HepG2 (cell line): ENCODE measurements at regions not wholly inside any gene's neighbourhood (a gene's known extent, or its start where the extent isn't known, plus 50 kb on each side); places are given as distances from the start of the nearest gene placed in this dataset.

Experiments used
- ATRX ChIP-seq: sonication (generic); formaldehyde crosslinking; IDR thresholded peaks from 2 replicates; pipeline ENCODE4 v1.4.0; 2020; ENCODE audit warnings: missing genetic modification reagents, borderline replicate concordance
- BHLHE40 ChIP-seq: IDR thresholded peaks from 2 replicates; pipeline ENCODE4 v1.6.1; 2011; ENCODE audit warnings: low read length, improper control_type of control experiment
- EEA1 ChIP-seq: sonication (generic); formaldehyde crosslinking; IDR thresholded peaks from 2 replicates; pipeline ENCODE4 v1.5.1; 2020; ENCODE audit warnings: mild to moderate bottlenecking, missing genetic modification reagents, borderline replicate concordance
- FOXJ3 ChIP-seq: sonication (generic); formaldehyde crosslinking; IDR thresholded peaks from 2 replicates; pipeline ENCODE4 v1.4.0; 2020; ENCODE audit warnings: missing genetic modification reagents, mild to moderate bottlenecking, borderline replicate concordance
- FOXK2 ChIP-seq: fragments of 450-650 bp; IDR thresholded peaks from 2 replicates; pipeline ENCODE4 v1.6.1; 2016
- GABPB1 ChIP-seq: IDR thresholded peaks from 2 replicates; pipeline ENCODE4 v1.6.1; 2016; ENCODE audit warnings: mild to moderate bottlenecking, missing genetic modification reagents, moderate library complexity, missing compliant biosample characterization
- NFIB ChIP-seq: sonication (generic); formaldehyde crosslinking; IDR thresholded peaks from 2 replicates; pipeline ENCODE4 v1.9.0; 2021; ENCODE audit warnings: missing genetic modification reagents, mild to moderate bottlenecking, borderline replicate concordance
- NR3C1 ChIP-seq: sonication (generic); formaldehyde crosslinking; IDR thresholded peaks from 2 replicates; pipeline ENCODE4 v1.4.0; 2020; ENCODE audit warnings: missing genetic modification reagents
- POLR2A ChIP-seq, 2 experiments: IDR thresholded peaks; 2 replicates each; pipeline ENCODE4 v1.6.1; 2011; ENCODE audit warnings: low read depth in 2 of 2, low read length in 2 of 2, mild to moderate bottlenecking in 1 of 2, moderate library complexity in 1 of 2; ENCODE audit not compliant: insufficient read depth in 1 of 2
- PPARG ChIP-seq: conservative IDR thresholded peaks from 2 replicates; pipeline ENCODE4 v1.6.1; 2016; ENCODE audit warnings: missing biosample characterization, missing genetic modification reagents
- SIN3A ChIP-seq: IDR thresholded peaks from 2 replicates; pipeline ENCODE4 v1.6.1; 2011; ENCODE audit warnings: low read depth, mild to moderate bottlenecking, control low read depth, low read length, borderline replicate concordance
- SMAD3 ChIP-seq: sonication (generic); formaldehyde crosslinking; IDR thresholded peaks from 2 replicates; pipeline ENCODE4 v1.4.0; 2020; ENCODE audit warnings: missing genetic modification reagents
- SMC3 ChIP-seq: IDR thresholded peaks from 2 replicates; pipeline ENCODE4 v1.6.1; 2011; ENCODE audit warnings: low read length, improper control_type of control experiment
- SOX6 ChIP-seq, 2 experiments: fragments of 450-650 bp in 1 of 2; sonication (generic) in 1 of 2; formaldehyde crosslinking in 1 of 2; IDR thresholded peaks; 2 replicates each; pipeline versions ENCODE4 v1.4.0 to v1.6.1; 2017 to 2020; ENCODE audit warnings: antibody characterized with exemption in 1 of 2, mild to moderate bottlenecking in 1 of 2, missing genetic modification reagents in 1 of 2
- SP2 ChIP-seq: sonication (generic); formaldehyde crosslinking; IDR thresholded peaks from 2 replicates; pipeline ENCODE4 v1.5.1; 2020; ENCODE audit warnings: mild to moderate bottlenecking, missing genetic modification reagents
- YEATS2 ChIP-seq: sonication (generic); formaldehyde crosslinking; IDR thresholded peaks from 2 replicates; pipeline ENCODE4 v1.4.0; 2020; ENCODE audit warnings: missing genetic modification reagents, borderline replicate concordance
- ZNF317 ChIP-seq: sonication (generic); formaldehyde crosslinking; IDR thresholded peaks from 2 replicates; pipeline ENCODE4 v1.5.0; 2020; ENCODE audit warnings: mild to moderate bottlenecking, missing genetic modification reagents
- ZNF441 ChIP-seq: sonication (generic); formaldehyde crosslinking; IDR thresholded peaks from 2 replicates; pipeline ENCODE4 v1.7.0; 2021; ENCODE audit warnings: missing genetic modification reagents, borderline replicate concordance
- ZNF580 ChIP-seq: IDR thresholded peaks from 2 replicates; pipeline ENCODE4 v1.6.1; 2016; ENCODE audit warnings: low read depth, borderline replicate concordance
- ZNF841 ChIP-seq: sonication (generic); formaldehyde crosslinking; IDR thresholded peaks from 2 replicates; pipeline ENCODE4 v1.8.1; 2023; ENCODE audit warnings: missing genetic modification reagents, borderline replicate concordance
- TF ChIP-seq, protein P1 (sequence below): sonication (generic); formaldehyde crosslinking; conservative IDR thresholded peaks from 2 replicates; pipeline ENCODE4 v1.8.0; 2022; ENCODE audit warnings: mild to moderate bottlenecking, moderate library complexity, missing genetic modification reagents
- TF ChIP-seq, protein P2 (sequence below): IDR thresholded peaks from 2 replicates; pipeline ENCODE4 v1.6.1; 2016; ENCODE audit warnings: missing genetic modification reagents, missing compliant biosample characterization
- TF ChIP-seq, protein P3 (sequence below): IDR thresholded peaks from 2 replicates; pipeline ENCODE4 v1.6.1; 2012; ENCODE audit warnings: inconsistent platforms
- TF ChIP-seq, protein P4 (sequence below): IDR thresholded peaks from 2 replicates; pipeline ENCODE4 v1.4.0; 2020; ENCODE audit warnings: mild to moderate bottlenecking, missing genetic modification reagents

GRCh38 chr14:89013098-89013504 is 188.7 kb downstream of the TTC8 start (continued):
- TF ChIP-seq, protein P1, sequence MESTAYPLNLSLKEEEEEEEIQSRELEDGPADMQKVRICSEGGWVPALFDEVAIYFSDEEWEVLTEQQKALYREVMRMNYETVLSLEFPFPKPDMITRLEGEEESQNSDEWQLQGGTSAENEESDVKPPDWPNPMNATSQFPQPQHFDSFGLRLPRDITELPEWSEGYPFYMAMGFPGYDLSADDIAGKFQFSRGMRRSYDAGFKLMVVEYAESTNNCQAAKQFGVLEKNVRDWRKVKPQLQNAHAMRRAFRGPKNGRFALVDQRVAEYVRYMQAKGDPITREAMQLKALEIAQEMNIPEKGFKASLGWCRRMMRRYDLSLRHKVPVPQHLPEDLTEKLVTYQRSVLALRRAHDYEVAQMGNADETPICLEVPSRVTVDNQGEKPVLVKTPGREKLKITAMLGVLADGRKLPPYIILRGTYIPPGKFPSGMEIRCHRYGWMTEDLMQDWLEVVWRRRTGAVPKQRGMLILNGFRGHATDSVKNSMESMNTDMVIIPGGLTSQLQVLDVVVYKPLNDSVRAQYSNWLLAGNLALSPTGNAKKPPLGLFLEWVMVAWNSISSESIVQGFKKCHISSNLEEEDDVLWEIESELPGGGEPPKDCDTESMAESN (CRISPR knock-in tag), result no peak
- TF ChIP-seq FOXK2, result no peak
- TF ChIP-seq SMC3, result peak; percentile 56
- TF ChIP-seq, protein P2, sequence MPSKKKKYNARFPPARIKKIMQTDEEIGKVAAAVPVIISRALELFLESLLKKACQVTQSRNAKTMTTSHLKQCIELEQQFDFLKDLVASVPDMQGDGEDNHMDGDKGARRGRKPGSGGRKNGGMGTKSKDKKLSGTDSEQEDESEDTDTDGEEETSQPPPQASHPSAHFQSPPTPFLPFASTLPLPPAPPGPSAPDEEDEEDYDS (CRISPR knock-in tag), result 0 out of 2 replicates have a peak, but pooled peaks have one; percentile 36
- TF ChIP-seq, protein P3, sequence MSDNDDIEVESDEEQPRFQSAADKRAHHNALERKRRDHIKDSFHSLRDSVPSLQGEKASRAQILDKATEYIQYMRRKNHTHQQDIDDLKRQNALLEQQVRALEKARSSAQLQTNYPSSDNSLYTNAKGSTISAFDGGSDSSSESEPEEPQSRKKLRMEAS, result peak; percentile 87
- TF ChIP-seq ZNF441 (CRISPR knock-in tag), result no peak
- no peak for TF ChIP-seq BHLHE40
- no peak for TF ChIP-seq FOXJ3 (CRISPR knock-in tag)
- TF ChIP-seq PPARG, result no peak
- no peak for TF ChIP-seq NR3C1
- no peak for TF ChIP-seq SMAD3 (CRISPR knock-in tag)
- TF ChIP-seq ZNF580, result no peak
- 0 out of 2 replicates have a peak, but pooled peaks have one; percentile 44 for TF ChIP-seq ZNF317 (CRISPR knock-in tag)
- TF ChIP-seq SP2, result peak; percentile 41; the same call in 1 of the 2 replicates
- no peak for TF ChIP-seq EEA1
- 0 out of 2 replicates have a peak, but pooled peaks have one; percentile 62 for TF ChIP-seq SIN3A
- no peak for TF ChIP-seq ZNF841
- no peak for TF ChIP-seq NFIB (CRISPR knock-in tag)
- no peak for TF ChIP-seq ATRX (CRISPR knock-in tag)
- peak; percentile 39; the same call in 1 of the 2 replicates for TF ChIP-seq YEATS2 (CRISPR knock-in tag)
- TF ChIP-seq GABPB1 (CRISPR knock-in tag), result peak; percentile 52; the same call in 1 of the 2 replicates
- TF ChIP-seq SOX6 (IDR thresholded peaks at IDR 0.05), result no peak
- no peak for TF ChIP-seq SOX6 (CRISPR knock-in tag; IDR thresholded peaks at IDR 0.05)
- TF ChIP-seq POLR2A (IDR thresholded peaks at IDR 0.05; ENCODE audit: insufficient read depth in 1 of 2, low read depth in 2 of 2, low read length in 2 of 2), result peak in 1 of 2 experiments; percentile 48; a peak in 1 of 4 replicates
- TF ChIP-seq, protein P4, sequence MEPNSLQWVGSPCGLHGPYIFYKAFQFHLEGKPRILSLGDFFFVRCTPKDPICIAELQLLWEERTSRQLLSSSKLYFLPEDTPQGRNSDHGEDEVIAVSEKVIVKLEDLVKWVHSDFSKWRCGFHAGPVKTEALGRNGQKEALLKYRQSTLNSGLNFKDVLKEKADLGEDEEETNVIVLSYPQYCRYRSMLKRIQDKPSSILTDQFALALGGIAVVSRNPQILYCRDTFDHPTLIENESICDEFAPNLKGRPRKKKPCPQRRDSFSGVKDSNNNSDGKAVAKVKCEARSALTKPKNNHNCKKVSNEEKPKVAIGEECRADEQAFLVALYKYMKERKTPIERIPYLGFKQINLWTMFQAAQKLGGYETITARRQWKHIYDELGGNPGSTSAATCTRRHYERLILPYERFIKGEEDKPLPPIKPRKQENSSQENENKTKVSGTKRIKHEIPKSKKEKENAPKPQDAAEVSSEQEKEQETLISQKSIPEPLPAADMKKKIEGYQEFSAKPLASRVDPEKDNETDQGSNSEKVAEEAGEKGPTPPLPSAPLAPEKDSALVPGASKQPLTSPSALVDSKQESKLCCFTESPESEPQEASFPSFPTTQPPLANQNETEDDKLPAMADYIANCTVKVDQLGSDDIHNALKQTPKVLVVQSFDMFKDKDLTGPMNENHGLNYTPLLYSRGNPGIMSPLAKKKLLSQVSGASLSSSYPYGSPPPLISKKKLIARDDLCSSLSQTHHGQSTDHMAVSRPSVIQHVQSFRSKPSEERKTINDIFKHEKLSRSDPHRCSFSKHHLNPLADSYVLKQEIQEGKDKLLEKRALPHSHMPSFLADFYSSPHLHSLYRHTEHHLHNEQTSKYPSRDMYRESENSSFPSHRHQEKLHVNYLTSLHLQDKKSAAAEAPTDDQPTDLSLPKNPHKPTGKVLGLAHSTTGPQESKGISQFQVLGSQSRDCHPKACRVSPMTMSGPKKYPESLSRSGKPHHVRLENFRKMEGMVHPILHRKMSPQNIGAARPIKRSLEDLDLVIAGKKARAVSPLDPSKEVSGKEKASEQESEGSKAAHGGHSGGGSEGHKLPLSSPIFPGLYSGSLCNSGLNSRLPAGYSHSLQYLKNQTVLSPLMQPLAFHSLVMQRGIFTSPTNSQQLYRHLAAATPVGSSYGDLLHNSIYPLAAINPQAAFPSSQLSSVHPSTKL (CRISPR knock-in tag), result 0 out of 2 replicates have a peak, but pooled peaks have one; percentile 14
